Inferior parietal cortex (tissue), 1 donor: ENCODE measurements at regions not wholly inside any gene's neighbourhood (a gene's known extent, or its start where the extent isn't known, plus 50 kb on each side); places are given as distances from the start of the nearest gene placed in this dataset.

ENCODE experiments used
- DNase-seq: peaks from one replicate; pipeline ENCODE4 v3.0.0-alpha.2; 2016; ENCODE audit errors: extremely low spot score

- DNase-seq: no peak
Measured at GRCh38 chr20:6884114-6884513, 116.6 kb downstream of the BMP2 start.

GRCh38 chr20:6886065-6886729 lies 118.7 kb downstream of the BMP2 start:
- no peak for DNase-seq

- no peak for DNase-seq
Measured at GRCh38 chr20:6887966-6888365, 120.5 kb downstream of the BMP2 start.

- DNase-seq: no peak
Measured at GRCh38 chr20:6888736-6889395, 121.4 kb downstream of the BMP2 start.

- no peak for DNase-seq
Measured at GRCh38 chr20:6892724-6893123, 125.2 kb downstream of the BMP2 start.

GRCh38 chr20:6898928-6899327 lies 131.4 kb downstream of the BMP2 start:
- DNase-seq: no peak

- DNase-seq: no peak
Measured at GRCh38 chr20:6906871-6907270, 139.4 kb downstream of the BMP2 start.

- DNase-seq: no peak
Measured at GRCh38 chr20:6908673-6909072, 141.2 kb downstream of the BMP2 start.

GRCh38 chr20:6909608-6910007 lies 142.1 kb downstream of the BMP2 start:
- no peak for DNase-seq

GRCh38 chr20:6914986-6915385 lies 147.5 kb downstream of the BMP2 start:
- no peak for DNase-seq

- no peak for DNase-seq
Measured at GRCh38 chr20:6916938-6917337, 149.5 kb downstream of the BMP2 start.

GRCh38 chr20:6919792-6920468 lies 152.4 kb downstream of the BMP2 start:
- DNase-seq: no peak

GRCh38 chr20:6920991-6921613 lies 153.6 kb downstream of the BMP2 start:
- DNase-seq: peak; percentile 9

- DNase-seq: no peak
Measured at GRCh38 chr20:6921717-6922386, 154.4 kb downstream of the BMP2 start.

GRCh38 chr20:6924681-6925080 lies 157.2 kb downstream of the BMP2 start:
- no peak for DNase-seq

GRCh38 chr20:6925744-6926278 lies 158.3 kb downstream of the BMP2 start:
- DNase-seq: no peak

- no peak for DNase-seq
Measured at GRCh38 chr20:6940048-6940447, 172.6 kb downstream of the BMP2 start.

- DNase-seq: no peak
Measured at GRCh38 chr20:6940876-6941275, 173.4 kb downstream of the BMP2 start.

- DNase-seq: no peak
Measured at GRCh38 chr20:6941571-6941970, 174.1 kb downstream of the BMP2 start.

- DNase-seq: no peak
Measured at GRCh38 chr20:6942266-6942665, 174.8 kb downstream of the BMP2 start.

GRCh38 chr20:6944292-6944691 lies 176.8 kb downstream of the BMP2 start:
- no peak for DNase-seq

GRCh38 chr20:6953611-6954010 lies 186.1 kb downstream of the BMP2 start:
- no peak for DNase-seq
